ENCODE measurements at regions not wholly inside any gene's neighbourhood (a gene's known extent, or its start where the extent isn't known, plus 50 kb on each side); places are given as distances from the start of the nearest gene placed in this dataset.

- DNase-seq (ENCODE audit: low read depth in 2 of 2) = no peak
Observed at GRCh38 chr5:71996789-71997188, 110.5 kb upstream of the MAP1B start.

DNA sequence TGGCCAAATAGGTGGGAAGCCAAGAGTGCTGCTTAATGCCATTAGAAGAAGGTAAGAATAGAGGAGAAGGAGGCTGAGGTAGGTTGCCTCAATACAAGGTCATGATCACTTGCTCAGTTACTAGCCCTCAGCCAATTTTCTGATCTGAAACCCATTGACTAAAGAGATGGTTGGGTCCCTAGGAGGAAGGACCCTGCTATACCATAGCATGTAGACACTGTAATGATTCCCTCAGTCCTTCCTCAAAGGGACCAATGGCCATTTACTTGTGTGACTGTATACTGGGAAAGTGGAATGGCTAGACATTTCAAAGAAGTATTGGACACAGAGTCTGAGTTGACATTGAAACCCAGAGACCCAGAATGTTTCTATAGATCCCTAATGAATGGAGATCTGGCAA, 108.5 kb upstream of the MAP1B start:
- DNase-seq (ENCODE audit: low read depth in 2 of 2) = no peak

- DNase-seq (ENCODE audit: low read depth in 2 of 2) = no peak
Observed at GRCh38 chr5:72000707-72001106, 106.6 kb upstream of the MAP1B start.

DNA sequence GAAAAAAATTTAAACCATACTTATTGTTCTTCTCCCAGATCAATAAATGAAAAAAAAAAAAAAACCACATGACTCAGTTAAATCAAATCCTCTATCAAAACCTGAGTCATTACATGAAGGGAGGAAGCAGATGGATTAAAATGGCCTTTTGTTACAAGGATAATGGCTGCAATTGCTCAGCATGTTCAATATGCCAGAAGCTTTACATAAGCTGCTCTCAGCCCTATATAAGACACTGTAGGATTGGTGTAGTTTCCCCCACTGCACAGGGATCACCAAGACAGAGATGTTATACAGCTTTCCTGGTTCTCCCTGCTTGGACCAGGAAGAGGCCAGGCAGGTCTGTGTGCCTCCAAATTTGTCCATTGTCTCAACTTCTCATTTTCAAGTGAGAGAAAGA, 101.6 kb upstream of the MAP1B start:
- DNase-seq (ENCODE audit: low read depth in 2 of 2) = no peak

GRCh38 chr5:72006361-72006760, 100.9 kb upstream of the MAP1B start:
- DNase-seq (ENCODE audit: low read depth in 2 of 2) = peak; percentile 24 to 42

DNA sequence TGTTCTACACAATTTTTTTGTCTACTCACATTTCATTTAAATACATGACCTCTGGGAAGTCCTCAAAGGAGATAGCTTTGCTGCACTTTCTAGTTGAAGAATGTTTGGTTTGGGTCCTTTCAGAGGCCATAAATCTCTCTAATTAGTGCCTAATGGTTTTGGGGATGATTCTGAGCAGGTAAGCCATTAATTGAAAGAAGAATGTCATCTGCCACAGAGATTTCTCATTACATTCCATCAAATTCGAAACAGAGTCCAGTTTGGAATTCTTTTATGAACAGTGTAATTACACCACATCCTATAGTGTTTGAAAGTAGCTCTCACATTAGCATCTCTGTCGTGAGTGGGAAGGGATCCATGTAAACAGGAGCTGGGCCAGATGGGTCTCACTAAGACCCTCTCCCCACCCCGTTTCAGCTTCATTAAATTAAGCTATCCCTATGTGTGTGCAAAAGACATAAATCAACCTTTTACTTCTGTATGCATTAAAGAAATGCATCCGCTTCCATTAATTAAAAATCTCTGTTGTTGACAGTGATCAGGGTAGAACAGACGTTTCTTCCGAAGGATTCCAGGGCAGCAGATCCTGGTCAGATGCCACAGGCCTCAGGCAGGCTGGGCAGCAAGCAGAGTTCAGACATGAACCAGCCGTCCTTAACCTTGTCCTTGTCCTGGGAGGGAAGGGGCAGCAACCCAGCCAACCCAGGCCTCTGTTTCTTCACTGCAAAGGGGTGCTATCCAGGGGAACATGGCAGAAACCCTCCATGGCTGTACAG, 99.8 kb upstream of the MAP1B start:
- DNase-seq (ENCODE audit: low read depth in 2 of 2) = no peak

GRCh38 chr5:72009280-72009679, 98.0 kb upstream of the MAP1B start:
- no peak for DNase-seq (ENCODE audit: low read depth in 2 of 2)

DNA sequence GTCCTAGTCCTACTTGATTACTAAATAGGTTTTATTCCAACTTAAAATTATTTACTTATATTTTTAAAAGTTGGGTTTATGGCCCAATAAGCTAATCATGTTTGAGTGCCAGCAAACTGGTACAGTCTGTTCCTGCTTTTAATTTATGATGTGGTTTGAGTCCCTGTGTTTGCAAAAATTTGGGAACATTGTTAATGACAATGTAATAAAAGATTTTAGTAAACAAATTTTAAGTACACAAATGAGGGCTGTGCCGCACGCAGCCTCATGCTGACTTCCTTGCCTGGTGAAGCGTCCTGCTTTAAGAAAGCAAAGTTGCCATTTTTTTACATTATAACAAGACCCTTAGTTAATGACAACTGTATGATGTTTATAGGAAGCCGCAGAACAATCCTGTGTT, 96.8 kb upstream of the MAP1B start:
- DNase-seq (ENCODE audit: low read depth in 2 of 2) = no peak

- no peak for DNase-seq (ENCODE audit: low read depth in 2 of 2)
Observed at GRCh38 chr5:72012906-72013305, 94.4 kb upstream of the MAP1B start.

DNA sequence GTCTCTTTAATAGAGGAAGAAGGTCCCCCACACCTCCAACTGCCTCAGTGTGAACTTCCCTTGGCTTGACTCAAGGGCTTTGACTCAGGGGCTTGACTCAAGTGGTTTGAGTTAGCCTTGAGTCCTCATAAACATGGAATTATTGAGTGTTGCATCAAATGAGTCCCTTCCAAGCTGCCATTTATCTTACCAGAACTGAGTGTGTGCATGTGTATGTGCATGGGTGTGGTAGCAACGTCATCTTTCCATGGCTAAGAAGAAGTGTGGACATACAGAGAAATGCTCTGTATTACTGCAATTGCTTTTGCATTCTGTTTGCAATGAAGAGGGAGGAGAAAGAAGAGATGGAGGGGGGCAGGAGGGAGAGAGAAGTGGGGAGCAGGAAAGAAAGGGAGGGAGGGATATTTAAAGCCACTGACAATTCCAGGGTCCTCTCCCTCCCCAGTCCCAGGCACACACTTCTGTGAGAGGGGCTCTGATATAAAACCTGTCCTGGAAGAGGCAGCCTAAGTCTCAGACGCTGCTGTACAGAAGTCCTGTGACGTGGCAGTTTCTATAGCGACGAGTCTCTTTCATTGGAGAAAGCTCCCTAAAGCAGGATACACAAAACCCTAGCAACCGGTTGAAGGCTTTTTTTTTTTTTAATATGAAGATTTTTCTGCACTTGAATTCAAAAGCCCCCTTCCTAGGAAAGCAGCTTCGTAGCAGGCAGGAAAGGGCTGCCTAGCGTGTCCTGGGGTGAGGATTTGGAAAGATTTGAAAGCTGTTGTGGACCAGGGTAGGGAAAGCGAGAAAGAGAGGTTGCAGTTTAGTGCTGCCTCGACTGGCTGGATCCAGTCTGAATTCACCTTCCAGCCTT, 93.3 kb upstream of the MAP1B start:
- DNase-seq (ENCODE audit: low read depth in 2 of 2) = peak; percentile 11 to 20

DNA sequence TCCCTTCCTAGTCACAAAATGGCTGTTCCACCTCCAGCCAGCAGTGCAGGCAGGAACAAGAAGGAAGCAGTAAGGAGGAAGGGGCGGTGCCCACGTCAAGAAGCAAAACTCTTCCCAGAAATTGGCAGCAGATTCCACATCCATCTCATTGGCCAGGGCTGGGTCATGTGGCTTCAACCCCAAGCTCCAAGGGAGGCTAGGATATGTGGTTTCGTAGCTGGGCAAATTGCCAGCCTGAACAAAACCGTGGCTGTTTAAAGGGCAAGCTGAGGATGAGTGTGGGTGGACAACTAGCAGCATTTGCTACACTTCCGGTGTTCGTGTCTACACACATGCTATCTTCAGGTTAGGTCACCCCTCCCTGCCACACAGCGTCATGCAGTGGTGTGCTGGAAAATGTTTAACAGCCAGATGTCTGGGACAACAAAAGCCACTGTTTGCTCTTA, 92.1 kb upstream of the MAP1B start:
- peak; percentile 13 for DNase-seq (ENCODE audit: low read depth in 2 of 2)

DNA sequence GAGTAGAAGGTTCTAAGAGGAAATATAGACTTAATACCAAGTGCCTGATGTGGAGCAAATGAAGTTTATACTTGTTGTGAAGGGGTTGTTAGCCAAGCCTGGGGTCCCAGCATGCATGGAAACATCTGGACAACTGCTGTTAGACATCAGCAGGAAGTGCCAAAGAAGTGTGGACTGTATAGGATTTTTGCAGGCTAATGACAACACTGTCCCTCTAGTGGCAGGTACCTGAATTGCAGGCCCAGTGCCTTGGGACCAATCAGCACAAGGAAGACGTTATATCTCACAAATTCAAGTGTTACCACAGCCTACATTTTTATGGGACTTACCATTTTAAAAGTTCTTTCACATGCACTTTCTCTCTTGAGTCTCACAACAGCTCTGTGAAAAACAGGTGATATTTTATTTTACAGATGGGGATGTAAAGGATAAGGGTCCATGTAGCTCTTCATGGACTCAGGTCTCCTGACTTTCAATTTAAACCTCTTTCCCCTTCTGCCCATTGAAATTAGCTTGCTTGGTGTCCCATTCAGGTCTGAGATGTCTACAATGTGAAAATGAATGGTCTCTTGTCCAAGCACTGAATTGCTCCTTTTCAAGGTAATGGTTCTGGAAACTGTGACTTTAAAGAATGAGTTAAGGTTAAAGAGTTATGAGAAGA, 89.0 kb upstream of the MAP1B start:
- DNase-seq (ENCODE audit: low read depth in 2 of 2) = peak; percentile 19 to 31

GRCh38 chr5:72020161-72020983, 86.9 kb upstream of the MAP1B start:
- no peak for DNase-seq (ENCODE audit: low read depth in 2 of 2)

DNA sequence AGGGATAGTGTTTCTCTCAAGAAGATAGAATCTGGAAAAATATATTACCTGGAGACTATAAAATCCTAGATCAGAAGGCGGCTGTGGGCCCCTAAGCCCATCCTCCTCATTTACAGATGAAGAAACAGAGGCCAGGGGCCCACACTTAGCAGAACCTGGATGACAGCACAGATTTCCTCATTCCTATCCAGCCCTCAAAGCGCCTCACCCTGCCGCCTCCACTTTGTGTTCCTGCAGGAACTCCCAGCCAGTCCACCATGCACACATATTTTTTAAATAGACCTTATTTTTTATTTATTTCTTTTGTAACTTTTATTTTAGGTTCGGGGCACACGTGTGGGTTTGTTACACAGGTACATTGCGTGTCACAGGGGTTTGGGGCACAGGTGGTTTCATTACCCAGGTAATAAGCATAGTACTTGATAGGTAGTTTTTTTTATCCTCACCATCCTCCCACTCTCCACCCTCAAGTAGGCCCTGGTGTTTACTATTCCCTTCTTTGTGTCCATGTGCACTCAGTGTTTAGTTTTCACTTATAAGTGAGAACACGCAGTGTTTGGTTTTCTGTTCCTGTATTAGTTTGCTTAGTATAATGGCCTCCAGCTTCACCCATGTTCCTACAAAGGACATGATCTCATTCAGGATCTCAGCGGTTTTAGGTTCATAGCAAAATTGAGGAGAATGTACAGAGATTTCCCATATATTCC, 85.5 kb upstream of the MAP1B start:
- no peak for DNase-seq (ENCODE audit: low read depth in 2 of 2)

DNA sequence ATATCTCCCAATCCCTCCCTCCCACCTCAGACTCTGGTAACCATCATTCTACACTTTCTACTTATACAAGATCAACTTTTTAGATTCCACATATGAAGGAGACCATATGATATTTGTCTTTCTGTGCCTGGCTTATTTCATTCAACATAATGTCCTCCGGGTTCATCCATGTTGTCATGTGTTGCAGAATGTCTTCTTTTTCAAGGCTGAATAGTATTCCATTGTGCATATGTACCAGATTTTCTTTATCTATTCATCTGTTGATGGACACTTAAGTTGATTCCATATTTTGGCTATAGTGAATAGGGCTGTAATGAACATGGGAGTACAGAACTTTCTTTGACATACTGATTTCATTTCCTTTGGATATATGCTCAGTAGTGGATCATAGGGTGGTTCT, 78.9 kb upstream of the MAP1B start:
- DNase-seq (ENCODE audit: low read depth in 2 of 2) = no peak

GRCh38 chr5:72030237-72030636, 77.0 kb upstream of the MAP1B start:
- no peak for DNase-seq (ENCODE audit: low read depth in 2 of 2)

GRCh38 chr5:72032788-72033187, 74.5 kb upstream of the MAP1B start:
- DNase-seq (ENCODE audit: low read depth in 2 of 2) = no peak

DNA sequence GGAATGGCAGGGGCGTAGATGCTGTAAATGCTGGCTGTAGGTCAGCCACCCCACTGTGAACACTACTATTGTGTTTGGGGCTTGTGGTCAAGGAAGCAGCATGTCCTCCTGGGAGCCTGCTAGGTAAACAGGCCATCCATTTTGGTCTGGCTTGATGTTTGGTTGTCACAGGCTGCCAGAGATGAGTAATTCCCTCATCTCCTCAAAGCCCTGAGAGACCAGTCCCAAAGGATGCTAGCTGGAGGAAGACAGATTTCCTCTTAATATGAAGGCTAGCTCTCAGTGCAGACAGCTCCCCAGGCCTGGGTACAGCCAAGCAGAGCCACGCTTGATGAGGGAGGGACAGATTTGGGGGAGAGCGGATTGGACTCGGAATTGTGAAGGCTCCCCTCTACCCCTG, 72.5 kb upstream of the MAP1B start:
- no peak for DNase-seq (ENCODE audit: low read depth in 2 of 2)

- DNase-seq (ENCODE audit: low read depth in 2 of 2) = no peak
Observed at GRCh38 chr5:72035831-72036230, 71.4 kb upstream of the MAP1B start.

GRCh38 chr5:72036951-72037350, 70.3 kb upstream of the MAP1B start:
- DNase-seq (ENCODE audit: low read depth in 2 of 2) = no peak

DNA sequence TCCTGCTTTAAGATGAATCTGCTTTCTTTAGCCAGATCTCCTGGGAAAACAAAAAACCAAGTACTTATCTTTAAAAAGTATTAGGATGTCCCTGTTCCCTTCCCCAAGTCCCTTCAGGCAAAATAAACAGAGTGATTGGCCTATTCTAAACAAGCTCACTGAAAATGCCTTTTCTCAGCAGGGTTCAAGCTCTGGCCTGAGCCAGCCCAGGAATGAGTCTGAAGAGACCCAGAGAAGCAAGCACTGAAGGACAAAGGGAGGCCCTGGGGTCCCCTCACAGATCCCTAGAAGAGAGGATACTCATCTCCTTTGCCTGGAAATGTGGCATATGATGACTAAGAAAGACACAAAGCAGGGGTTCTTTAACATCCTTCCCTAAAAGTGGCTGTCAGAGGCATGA, 66.8 kb upstream of the MAP1B start:
- no peak for DNase-seq (ENCODE audit: low read depth in 2 of 2)

All from fibroblast of skin of left quadriceps (primary cell).